HCT116 (cell line): ENCODE measurements at regions not wholly inside any gene's neighbourhood (a gene's known extent, or its start where the extent isn't known, plus 50 kb on each side); places are given as distances from the start of the nearest gene placed in this dataset.

Experiments
- ATAC-seq: fragments of 200-7000 bp; cut with Tn5 transposase; 2 replicates; pipeline ENCODE4 v1.9.1; 2020; ENCODE audit warnings: mild to moderate bottlenecking, moderate library complexity
- BruUV-seq: library from RNA; stranded (reverse); fragments of 400-500 nt; replicated peaks from 2 replicates; lab custom pipeline; 2021; lab: Mats Ljungman, UMichigan
- CTCF ChIA-PET: fragments of 300-600 bp; sonication (Branson Sonifier 250); formaldehyde crosslinking; loops from one replicate; lab custom pipeline; 2021; ENCODE audit warnings: antibody characterized with exemption; lab: Charles Lee
- POLR2A ChIA-PET: fragments of 300-600, 350-600 bp; sonication (Branson Sonifier 250); formaldehyde crosslinking; loops from one replicate; lab custom pipeline; 2021; ENCODE audit warnings: antibody characterized with exemption; lab: Charles Lee
- RAD21 ChIA-PET, 2 experiments: fragments of 300-600 bp; sonication (Branson Sonifier 250); formaldehyde crosslinking; loops; one replicate each; lab custom pipeline; 2023; ENCODE audit warnings: low total read pairs in 2 of 2; ENCODE audit not compliant: uncharacterized antibody in 2 of 2, unreplicated experiment in 2 of 2, low non-redundant PET in 1 of 2; lab: Charles Lee
- DNase-seq: peaks from one replicate; pipeline ENCODE4 v3.0.0-alpha.2; 2010; ENCODE audit warnings: low read depth, low spot score
- H2AFZ ChIP-seq: fragments of 200-600 bp; shearing (Covaris generic), sonication (generic); 2 replicates; pipeline ENCODE4 v1.6.1; 2017; ENCODE audit warnings: low read depth, mixed run types, mixed read lengths, antibody characterized with exemption, low read length; ENCODE audit not compliant: poor library complexity, severe bottlenecking
- H3K27ac ChIP-seq: 2 replicates; pipeline ENCODE4 v1.5.1; 2012; ENCODE audit warnings: low read depth, low read length
- H3K27me3 ChIP-seq: fragments of 200-600 bp; sonication (generic); 2 replicates; pipeline ENCODE4 v1.6.1; 2016; ENCODE audit warnings: mixed run types, low read length, mixed read lengths; ENCODE audit not compliant: insufficient read depth
- H3K36me3 ChIP-seq, 2 experiments: fragments of 200-500 bp in 1 of 2; fragments of 200-600 bp in 1 of 2; sonication (Bioruptor generic) in 1 of 2; sonication (generic) in 1 of 2; 2 replicates each; pipeline versions ENCODE4 v1.5.1 to v1.6.1; 2014 to 2016; ENCODE audit warnings: low read length in 2 of 2, inconsistent platforms in 1 of 2, mixed read lengths in 1 of 2, mixed run types in 1 of 2; ENCODE audit not compliant: insufficient read depth in 2 of 2, control insufficient read depth in 1 of 2
- H3K4me1 ChIP-seq, 2 experiments: fragments of 200-600 bp in 1 of 2; sonication (generic) in 1 of 2; 2 replicates each; pipeline versions ENCODE4 v1.5.1 to v1.6.1; 2012 to 2017; ENCODE audit warnings: low read length in 2 of 2, inconsistent platforms in 1 of 2, mild to moderate bottlenecking in 1 of 2, mixed read lengths in 1 of 2, mixed run types in 1 of 2, moderate library complexity in 1 of 2; ENCODE audit not compliant: insufficient read depth in 2 of 2, control insufficient read depth in 1 of 2
- H3K4me2 ChIP-seq: fragments of 200-600 bp; sonication (generic); 2 replicates; pipeline ENCODE4 v1.6.1; 2017; ENCODE audit warnings: mixed run types, low read length, mixed read lengths
- H3K4me3 ChIP-seq, 2 experiments: fragments of 200-600 bp in 1 of 2; sonication (generic) in 1 of 2; replicated peaks in 1 of 2; 2 replicates each; pipeline ENCODE4 v1.5.1; 2011 to 2016; ENCODE audit warnings: low read length in 2 of 2, control low read depth in 1 of 2, low read depth in 1 of 2, mild to moderate bottlenecking in 1 of 2, mixed read lengths in 1 of 2, mixed run types in 1 of 2
- H3K79me2 ChIP-seq: fragments of 200-600 bp; sonication (generic); 2 replicates; pipeline ENCODE4 v1.6.1; 2017; ENCODE audit warnings: mild to moderate bottlenecking, mixed run types, low read length, moderate library complexity, mixed read lengths; ENCODE audit not compliant: insufficient read depth
- H3K9ac ChIP-seq: fragments of 200-600 bp; sonication (generic); 2 replicates; pipeline ENCODE4 v1.6.1; 2016; ENCODE audit warnings: low read length, mixed read lengths
- H3K9me2 ChIP-seq: fragments of 200-600 bp; sonication (generic), shearing (Covaris generic); 2 replicates; pipeline ENCODE4 v1.6.1; 2017; ENCODE audit warnings: mixed run types, mild to moderate bottlenecking, moderate library complexity; ENCODE audit not compliant: insufficient read depth
- H3K9me3 ChIP-seq, 2 experiments: fragments of 200-500 bp in 1 of 2; fragments of 200-600 bp in 1 of 2; sonication (Bioruptor generic) in 1 of 2; sonication (generic) in 1 of 2; 2 replicates each; pipeline ENCODE4 v1.6.1; 2014 to 2017; ENCODE audit warnings: low read length in 2 of 2, mixed read lengths in 2 of 2, inconsistent platforms in 1 of 2, low read depth in 1 of 2, mild to moderate bottlenecking in 1 of 2, mixed run types in 1 of 2, moderate library complexity in 1 of 2; ENCODE audit not compliant: control insufficient read depth in 1 of 2, insufficient read depth in 1 of 2
- H4K20me1 ChIP-seq: fragments of 200-600 bp; sonication (generic), shearing (Covaris generic); 2 replicates; pipeline ENCODE4 v1.6.1; 2017; ENCODE audit warnings: mixed run types, mild to moderate bottlenecking, moderate library complexity; ENCODE audit not compliant: insufficient read depth
- CEBPB ChIP-seq: IDR thresholded peaks from 2 replicates; pipeline ENCODE4 v1.6.1; 2012; ENCODE audit warnings: low read depth
- EGR1 ChIP-seq: IDR thresholded peaks from 2 replicates; pipeline ENCODE4 v1.6.1; 2012; ENCODE audit warnings: low read depth
- ELF1 ChIP-seq: IDR thresholded peaks from 2 replicates; pipeline ENCODE4 v1.6.1; 2012; ENCODE audit warnings: low read depth, borderline replicate concordance
- EZH2 ChIP-seq: fragments of 200-600 bp; sonication (generic); IDR thresholded peaks from 2 replicates; pipeline ENCODE4 v1.6.1; 2017; ENCODE audit warnings: antibody characterized with exemption, mixed run types
- FOSL1 ChIP-seq: IDR thresholded peaks from 2 replicates; pipeline ENCODE4 v1.6.1; 2012; ENCODE audit warnings: low read depth
- JUND ChIP-seq: IDR thresholded peaks from 2 replicates; pipeline ENCODE4 v1.6.1; 2012
- SP1 ChIP-seq: IDR thresholded peaks from 2 replicates; pipeline ENCODE4 v1.6.1; 2012; ENCODE audit warnings: low read depth
- SRF ChIP-seq: IDR thresholded peaks from 2 replicates; pipeline ENCODE4 v1.6.1; 2012; ENCODE audit warnings: low read depth
- ZNF274 ChIP-seq: fragments of 200-500 bp; sonication (Bioruptor generic); IDR thresholded peaks from 2 replicates; pipeline ENCODE4 v1.6.1; 2014; ENCODE audit warnings: mild to moderate bottlenecking, low read depth, low read length, inconsistent platforms
- intact Hi-C: fragments of 100-400 bp; cut with micrococcal nuclease; formaldehyde crosslinking; loops from 2 replicates; pipeline ENCODE4 v1.10.0; 2022
- TF ChIP-seq, protein P1 (sequence below), 3 experiments: fragments of 200-600 bp in 1 of 3; sonication (generic) in 1 of 3; IDR thresholded peaks in 2 of 3; conservative IDR thresholded peaks in 1 of 3; 2 replicates each; pipeline ENCODE4 v1.5.1; 2012 to 2017; ENCODE audit warnings: low read depth in 2 of 3, low read length in 2 of 3, antibody characterized with exemption in 1 of 3, borderline replicate concordance in 1 of 3, control low read depth in 1 of 3, mild to moderate bottlenecking in 1 of 3, mixed read lengths in 1 of 3, mixed run types in 1 of 3, moderate library complexity in 1 of 3; ENCODE audit not compliant: insufficient read depth in 1 of 3
- TF ChIP-seq, protein P2 (sequence below): IDR thresholded peaks from 2 replicates; pipeline ENCODE4 v1.6.1; 2012; ENCODE audit warnings: low read depth
- TF ChIP-seq, protein P3 (sequence below): IDR thresholded peaks from 2 replicates; pipeline ENCODE4 v1.6.1; 2012
- TF ChIP-seq, protein P4 (sequence below): IDR thresholded peaks from 2 replicates; pipeline ENCODE4 v1.6.1; 2012
- TF ChIP-seq, protein P5 (sequence below): IDR thresholded peaks from 2 replicates; pipeline ENCODE4 v1.6.1; 2011; ENCODE audit warnings: mild to moderate bottlenecking, low read length, moderate library complexity; ENCODE audit not compliant: insufficient replicate concordance; ENCODE audit errors: extremely low read depth

DNA sequence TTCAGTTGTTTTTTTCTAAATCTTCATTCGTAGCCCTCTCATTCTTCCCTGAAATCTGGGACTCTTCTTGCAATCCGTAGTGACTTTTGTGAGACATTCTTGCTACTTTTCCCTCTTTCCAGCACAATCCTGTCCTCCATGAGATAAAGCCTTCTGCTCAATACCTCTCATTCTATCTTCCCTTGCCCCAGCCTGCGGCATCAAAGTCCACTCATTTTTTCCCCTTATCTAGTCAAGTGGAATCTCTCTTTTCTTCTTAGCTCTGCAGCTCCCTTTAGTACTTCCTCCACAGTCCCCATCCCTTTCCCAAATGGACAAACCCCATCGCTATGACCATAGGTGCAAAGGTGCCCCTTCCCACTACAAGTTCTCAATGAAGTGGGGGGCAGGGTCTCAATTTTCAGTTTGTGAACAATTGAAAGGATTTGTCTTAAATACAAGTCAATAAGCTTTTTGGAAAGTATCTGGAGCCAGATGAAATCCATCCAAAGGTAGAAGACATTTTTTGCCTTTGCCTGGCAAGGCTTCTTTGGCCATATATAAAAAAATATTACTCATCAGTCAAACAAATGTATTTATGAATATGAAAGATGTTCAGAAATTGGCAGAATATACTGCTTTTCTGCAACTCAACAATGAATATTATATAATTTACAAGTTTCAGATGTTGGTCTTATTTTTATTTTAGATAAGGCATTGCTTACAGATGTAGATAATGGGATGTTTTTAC, 179.4 kb downstream of the SNAPC1 start (continued):
- no peak for TF ChIP-seq EGR1

DNA sequence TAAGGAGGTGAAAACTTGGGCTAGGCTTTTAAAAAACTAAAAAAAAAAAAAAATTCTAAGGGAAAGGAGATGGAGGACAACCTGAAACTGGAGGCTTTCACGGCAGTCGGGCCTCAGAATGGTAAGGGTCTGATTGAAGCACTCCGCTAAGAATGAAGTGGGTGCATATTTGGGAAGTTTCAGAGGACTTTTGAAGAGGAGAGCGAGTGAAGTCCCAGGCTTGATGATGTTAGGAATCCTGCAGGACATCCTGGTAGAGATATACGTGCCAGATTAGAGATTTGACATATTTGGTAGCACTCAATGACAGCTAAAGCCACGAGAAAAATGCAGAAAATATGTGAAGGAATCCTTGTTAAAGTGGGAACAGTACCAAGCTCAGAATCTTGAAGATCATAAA, 186.2 kb downstream of the SNAPC1 start:
- no peaks in the 10 kb centered on the region for H3K9me3 ChIP-seq
- H3K27ac ChIP-seq: no peak overlapping the region
- ChIA-PET CTCF (no interaction called here), RAD21 (no interaction called here)
- H3K9ac ChIP-seq: no peak overlapping the region
- BruUV-seq: no TSS peak
- no peaks in the 10 kb centered on the region for H3K79me2 ChIP-seq
- H3K27me3 ChIP-seq: peaks cover 37% of the 10 kb centered on the region
- H3K9me2 ChIP-seq: no peaks in the 10 kb centered on the region
- ATAC-seq: no peak
- no peaks in the 10 kb centered on the region for H3K4me1 ChIP-seq
- no peak for TF ChIP-seq ZNF274
- no peak for TF ChIP-seq EZH2
- TF ChIP-seq, protein P1, sequence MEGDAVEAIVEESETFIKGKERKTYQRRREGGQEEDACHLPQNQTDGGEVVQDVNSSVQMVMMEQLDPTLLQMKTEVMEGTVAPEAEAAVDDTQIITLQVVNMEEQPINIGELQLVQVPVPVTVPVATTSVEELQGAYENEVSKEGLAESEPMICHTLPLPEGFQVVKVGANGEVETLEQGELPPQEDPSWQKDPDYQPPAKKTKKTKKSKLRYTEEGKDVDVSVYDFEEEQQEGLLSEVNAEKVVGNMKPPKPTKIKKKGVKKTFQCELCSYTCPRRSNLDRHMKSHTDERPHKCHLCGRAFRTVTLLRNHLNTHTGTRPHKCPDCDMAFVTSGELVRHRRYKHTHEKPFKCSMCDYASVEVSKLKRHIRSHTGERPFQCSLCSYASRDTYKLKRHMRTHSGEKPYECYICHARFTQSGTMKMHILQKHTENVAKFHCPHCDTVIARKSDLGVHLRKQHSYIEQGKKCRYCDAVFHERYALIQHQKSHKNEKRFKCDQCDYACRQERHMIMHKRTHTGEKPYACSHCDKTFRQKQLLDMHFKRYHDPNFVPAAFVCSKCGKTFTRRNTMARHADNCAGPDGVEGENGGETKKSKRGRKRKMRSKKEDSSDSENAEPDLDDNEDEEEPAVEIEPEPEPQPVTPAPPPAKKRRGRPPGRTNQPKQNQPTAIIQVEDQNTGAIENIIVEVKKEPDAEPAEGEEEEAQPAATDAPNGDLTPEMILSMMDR (IDR thresholded peaks at IDR 0.05 in 2 of 3, conservative IDR thresholded peaks at IDR 0.05 in 1 of 3; ENCODE audit: borderline replicate concordance in 1 of 3, insufficient read depth in 1 of 3, low read depth in 2 of 3, low read length in 2 of 3): no peak
- TF ChIP-seq SP1: no peak
- TF ChIP-seq, protein P2, sequence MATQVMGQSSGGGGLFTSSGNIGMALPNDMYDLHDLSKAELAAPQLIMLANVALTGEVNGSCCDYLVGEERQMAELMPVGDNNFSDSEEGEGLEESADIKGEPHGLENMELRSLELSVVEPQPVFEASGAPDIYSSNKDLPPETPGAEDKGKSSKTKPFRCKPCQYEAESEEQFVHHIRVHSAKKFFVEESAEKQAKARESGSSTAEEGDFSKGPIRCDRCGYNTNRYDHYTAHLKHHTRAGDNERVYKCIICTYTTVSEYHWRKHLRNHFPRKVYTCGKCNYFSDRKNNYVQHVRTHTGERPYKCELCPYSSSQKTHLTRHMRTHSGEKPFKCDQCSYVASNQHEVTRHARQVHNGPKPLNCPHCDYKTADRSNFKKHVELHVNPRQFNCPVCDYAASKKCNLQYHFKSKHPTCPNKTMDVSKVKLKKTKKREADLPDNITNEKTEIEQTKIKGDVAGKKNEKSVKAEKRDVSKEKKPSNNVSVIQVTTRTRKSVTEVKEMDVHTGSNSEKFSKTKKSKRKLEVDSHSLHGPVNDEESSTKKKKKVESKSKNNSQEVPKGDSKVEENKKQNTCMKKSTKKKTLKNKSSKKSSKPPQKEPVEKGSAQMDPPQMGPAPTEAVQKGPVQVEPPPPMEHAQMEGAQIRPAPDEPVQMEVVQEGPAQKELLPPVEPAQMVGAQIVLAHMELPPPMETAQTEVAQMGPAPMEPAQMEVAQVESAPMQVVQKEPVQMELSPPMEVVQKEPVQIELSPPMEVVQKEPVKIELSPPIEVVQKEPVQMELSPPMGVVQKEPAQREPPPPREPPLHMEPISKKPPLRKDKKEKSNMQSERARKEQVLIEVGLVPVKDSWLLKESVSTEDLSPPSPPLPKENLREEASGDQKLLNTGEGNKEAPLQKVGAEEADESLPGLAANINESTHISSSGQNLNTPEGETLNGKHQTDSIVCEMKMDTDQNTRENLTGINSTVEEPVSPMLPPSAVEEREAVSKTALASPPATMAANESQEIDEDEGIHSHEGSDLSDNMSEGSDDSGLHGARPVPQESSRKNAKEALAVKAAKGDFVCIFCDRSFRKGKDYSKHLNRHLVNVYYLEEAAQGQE: no peak
- TF ChIP-seq CEBPB: no peak
- TF ChIP-seq, protein P3, sequence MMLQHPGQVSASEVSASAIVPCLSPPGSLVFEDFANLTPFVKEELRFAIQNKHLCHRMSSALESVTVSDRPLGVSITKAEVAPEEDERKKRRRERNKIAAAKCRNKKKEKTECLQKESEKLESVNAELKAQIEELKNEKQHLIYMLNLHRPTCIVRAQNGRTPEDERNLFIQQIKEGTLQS: no peak
- no peak for TF ChIP-seq FOSL1
- TF ChIP-seq ELF1: no peak
- TF ChIP-seq JUND: no peak
- TF ChIP-seq SRF: no peak
- TF ChIP-seq, protein P4, sequence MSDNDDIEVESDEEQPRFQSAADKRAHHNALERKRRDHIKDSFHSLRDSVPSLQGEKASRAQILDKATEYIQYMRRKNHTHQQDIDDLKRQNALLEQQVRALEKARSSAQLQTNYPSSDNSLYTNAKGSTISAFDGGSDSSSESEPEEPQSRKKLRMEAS: no peak
- TF ChIP-seq, protein P5, sequence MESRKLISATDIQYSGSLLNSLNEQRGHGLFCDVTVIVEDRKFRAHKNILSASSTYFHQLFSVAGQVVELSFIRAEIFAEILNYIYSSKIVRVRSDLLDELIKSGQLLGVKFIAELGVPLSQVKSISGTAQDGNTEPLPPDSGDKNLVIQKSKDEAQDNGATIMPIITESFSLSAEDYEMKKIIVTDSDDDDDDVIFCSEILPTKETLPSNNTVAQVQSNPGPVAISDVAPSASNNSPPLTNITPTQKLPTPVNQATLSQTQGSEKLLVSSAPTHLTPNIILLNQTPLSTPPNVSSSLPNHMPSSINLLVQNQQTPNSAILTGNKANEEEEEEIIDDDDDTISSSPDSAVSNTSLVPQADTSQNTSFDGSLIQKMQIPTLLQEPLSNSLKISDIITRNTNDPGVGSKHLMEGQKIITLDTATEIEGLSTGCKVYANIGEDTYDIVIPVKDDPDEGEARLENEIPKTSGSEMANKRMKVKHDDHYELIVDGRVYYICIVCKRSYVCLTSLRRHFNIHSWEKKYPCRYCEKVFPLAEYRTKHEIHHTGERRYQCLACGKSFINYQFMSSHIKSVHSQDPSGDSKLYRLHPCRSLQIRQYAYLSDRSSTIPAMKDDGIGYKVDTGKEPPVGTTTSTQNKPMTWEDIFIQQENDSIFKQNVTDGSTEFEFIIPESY: no peak
- TF ChIP-seq, all 23 proteins: peak for 0
- Histone ChIP-seq H3K36me3 (no peaks in the 10 kb centered on the region), H3K4me2 (no peak overlapping the region), H4K20me1 (no peaks in the 10 kb centered on the region), H2AFZ (no peak overlapping the region), H3K4me3 (no peak overlapping the region)
- POLR2A ChIA-PET: interaction anchor here (0.7 kb wide), 1 partner anchor 40 kb away, joined by 3 read pairs; no protein-coding TSS in a partner anchor
- DNase-seq: no peak
- intact Hi-C loops: no loop called here
